ENCODE measurements at regions not wholly inside any gene's neighbourhood (a gene's known extent, or its start where the extent isn't known, plus 50 kb on each side); places are given as distances from the start of the nearest gene placed in this dataset.
A peak's percentile ranks its signal among the peaks of the same experiment; 100 is the strongest.

GRCh38 chr17:77391668-77392375 is 251.1 kb downstream of the SEC14L1 start:
- 50% methylated on average over 7 of the region's 7 CpGs for WGBS (ENCODE audit: insufficient coverage, low coverage, missing lambda C conversion rate)
- in situ Hi-C loops (cut with MboI) (no loop called here), intact Hi-C loops (cut with micrococcal nuclease) (no loop called here)
- Histone ChIP-seq H3K79me2 (ENCODE audit: control insufficient read depth, insufficient read depth, low read length) (peaks cover 70% of the 10 kb centered on the region), H3K4me3 (no peak overlapping the region), H3K27ac (ENCODE audit: extremely low read depth, low read depth, low read length) (no peak overlapping the region), H4K20me1 (replicated peaks; ENCODE audit: control insufficient read depth, insufficient read depth, low read length) (peaks cover 49% of the 10 kb centered on the region), H3K4me2 (ENCODE audit: insufficient read depth, low read length) (no peak overlapping the region), H3K27me3 (ENCODE audit: control insufficient read depth in 2 of 2, insufficient read depth in 2 of 2, low read length in 2 of 2) (no peaks in the 10 kb centered on the region), H3K9ac (ENCODE audit: insufficient read depth in 1 of 2, low read depth in 2 of 2, low read length in 2 of 2) (peak overlapping the region in 1 of 2 experiments; percentile 60; a peak in 1 of 4 replicates), H3K9me3 (replicated peaks; ENCODE audit: control insufficient read depth, insufficient read depth, low read depth, low read length) (no peaks in the 10 kb centered on the region), H3K4me1 (replicated peaks in 1 of 2; ENCODE audit: control insufficient read depth in 2 of 2, insufficient read depth in 2 of 2, low read length in 2 of 2) (peaks cover 40 to 57% of the 10 kb centered on the region in 2 experiments), H3K9me1 (ENCODE audit: control insufficient read depth, insufficient read depth, low read length) (peaks cover 12% of the 10 kb centered on the region), H2AFZ (ENCODE audit: low read depth, low read length) (no peak overlapping the region), H3K36me3 (ENCODE audit: control insufficient read depth, insufficient read depth, low read length) (no peaks in the 10 kb centered on the region; the same call in 2 of the 3 replicates)
- ChIA-PET CTCF (ENCODE audit: low intra/inter-chr PET ratio) (no interaction called here), POLR2A (interaction anchor here (0.7 to 1.3 kb wide), 5 partner anchors 18 to 538 kb away, joined by 3 to 4 read pairs (median 3); no protein-coding TSS in a partner anchor)
- FAIRE-seq, result no peak
- TF ChIP-seq SREBF2 (CRISPR knock-in tag; IDR thresholded peaks at IDR 0.05), result 0 out of 2 replicates have a peak, but pooled peaks have one; percentile 24
- no peak for TF ChIP-seq RBM25 (IDR thresholded peaks at IDR 0.05; ENCODE audit: low read depth, low read length, severe bottlenecking)
- TF ChIP-seq GATA2 (CRISPR knock-in tag; IDR thresholded peaks at IDR 0.05), result peak; percentile 35
- TF ChIP-seq, protein P1, sequence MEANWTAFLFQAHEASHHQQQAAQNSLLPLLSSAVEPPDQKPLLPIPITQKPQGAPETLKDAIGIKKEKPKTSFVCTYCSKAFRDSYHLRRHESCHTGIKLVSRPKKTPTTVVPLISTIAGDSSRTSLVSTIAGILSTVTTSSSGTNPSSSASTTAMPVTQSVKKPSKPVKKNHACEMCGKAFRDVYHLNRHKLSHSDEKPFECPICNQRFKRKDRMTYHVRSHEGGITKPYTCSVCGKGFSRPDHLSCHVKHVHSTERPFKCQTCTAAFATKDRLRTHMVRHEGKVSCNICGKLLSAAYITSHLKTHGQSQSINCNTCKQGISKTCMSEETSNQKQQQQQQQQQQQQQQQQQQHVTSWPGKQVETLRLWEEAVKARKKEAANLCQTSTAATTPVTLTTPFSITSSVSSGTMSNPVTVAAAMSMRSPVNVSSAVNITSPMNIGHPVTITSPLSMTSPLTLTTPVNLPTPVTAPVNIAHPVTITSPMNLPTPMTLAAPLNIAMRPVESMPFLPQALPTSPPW (CRISPR knock-in tag; IDR thresholded peaks at IDR 0.05), result no peak
- BruUV-seq (replicated peaks), result no TSS peak
- DNase-seq (ENCODE audit: extremely low read depth in 1 of 4, low spot score in 3 of 4), result peak in 1 of 4 experiments; percentile 15
- peak; percentile 16 for ATAC-seq
